MCF 10A (cell line): ENCODE measurements at regions not wholly inside any gene's neighbourhood (a gene's known extent, or its start where the extent isn't known, plus 50 kb on each side); places are given as distances from the start of the nearest gene placed in this dataset.

Source experiments
- BruUV-seq: library from RNA; stranded (reverse); fragments of 400-500 nt; replicated peaks from 2 replicates; lab custom pipeline; 2021; lab: Mats Ljungman, UMichigan
- CTCF ChIA-PET: fragments of 300-600 bp; sonication (Branson Sonifier 250); formaldehyde crosslinking; extraction: SDS; loops from one replicate; lab custom pipeline; 2021; ENCODE audit warnings: antibody characterized with exemption, inconsistent platforms; lab: Yijun Ruan, JAX
- POLR2A ChIA-PET: fragments of 300-600, 350-650 bp; sonication (Branson Sonifier 250); formaldehyde crosslinking; extraction: SDS; loops from one replicate; lab custom pipeline; 2020; ENCODE audit warnings: antibody characterized with exemption, inconsistent platforms; lab: Yijun Ruan, JAX
- DNase-seq: peaks from one replicate; pipeline ENCODE4 v3.0.0-alpha.2; 2018; ENCODE audit not compliant: unreplicated experiment
- H3K27ac Mint-ChIP-seq: one replicate; pipeline ENCODE4 v1.8.0; 2022; ENCODE audit warnings: mild to moderate bottlenecking, low read depth, mixed read lengths; ENCODE audit not compliant: unreplicated experiment
- H3K27me3 Mint-ChIP-seq: one replicate; pipeline ENCODE4 v1.8.0; 2022; ENCODE audit warnings: mixed read lengths; ENCODE audit not compliant: insufficient read depth, unreplicated experiment
- H3K36me3 Mint-ChIP-seq: one replicate; pipeline ENCODE4 v1.8.0; 2022; ENCODE audit warnings: mild to moderate bottlenecking, moderate library complexity, mixed read lengths; ENCODE audit not compliant: insufficient read depth, unreplicated experiment
- H3K4me1 Mint-ChIP-seq: one replicate; pipeline ENCODE4 v1.8.0; 2022; ENCODE audit warnings: mixed read lengths; ENCODE audit not compliant: insufficient read depth, unreplicated experiment
- H3K4me3 Mint-ChIP-seq: one replicate; pipeline ENCODE4 v1.8.0; 2022; ENCODE audit warnings: mild to moderate bottlenecking, moderate library complexity, mixed read lengths; ENCODE audit not compliant: unreplicated experiment
- H3K9me3 Mint-ChIP-seq: one replicate; pipeline ENCODE4 v1.8.0; 2022; ENCODE audit warnings: mixed read lengths; ENCODE audit not compliant: unreplicated experiment
- CTCF ChIP-seq: fragments of 200-600 bp; IDR thresholded peaks from one replicate; pipeline ENCODE4 v1.8.0; 2022; ENCODE audit warnings: antibody characterized with exemption, mild to moderate bottlenecking; ENCODE audit not compliant: unreplicated experiment
- intact Hi-C: fragments of 100-400 bp; cut with micrococcal nuclease; formaldehyde crosslinking; loops from 2 replicates; pipeline ENCODE4 v1.14.1; 2022

GRCh38 chr6:137995371-137995770 is 111.8 kb downstream of the PERP start:
- no peak for TF ChIP-seq CTCF
- intact Hi-C loops = no loop called here
- no peak for DNase-seq
- Mint-ChIP-seq H3K36me3 (no peaks in the 10 kb centered on the region), H3K27ac (no peak overlapping the region), H3K9me3 (no peaks in the 10 kb centered on the region), H3K4me3 (no peak overlapping the region), H3K4me1 (no peaks in the 10 kb centered on the region), H3K27me3 (no peaks in the 10 kb centered on the region)
- POLR2A ChIA-PET = no interaction called here
- BruUV-seq = no TSS peak
- CTCF ChIA-PET = interaction anchor here (1.1 kb wide), 1 partner anchor 9 kb away, joined by 6 read pairs; no protein-coding TSS in a partner anchor

GRCh38 chr6:137998461-137999019 is 108.7 kb downstream of the PERP start:
- Mint-ChIP-seq H3K4me1 (no peaks in the 10 kb centered on the region), H3K36me3 (no peaks in the 10 kb centered on the region), H3K9me3 (no peaks in the 10 kb centered on the region), H3K4me3 (no peak overlapping the region), H3K27me3 (no peaks in the 10 kb centered on the region), H3K27ac (no peak overlapping the region)
- no TSS peak for BruUV-seq
- no peak for DNase-seq
- POLR2A ChIA-PET = no interaction called here
- TF ChIP-seq CTCF = no peak
- CTCF ChIA-PET = interaction anchor here (0.6 kb wide), 1 partner anchor 131 kb away, joined by 3 read pairs; no protein-coding TSS in a partner anchor
- intact Hi-C loops = no loop called here

GRCh38 chr6:137999815-138000214 is 107.4 kb downstream of the PERP start:
- intact Hi-C loops = loop anchor here (10.0 kb wide), 1 partner anchor 415 kb away; no protein-coding TSS in a partner anchor
- ChIA-PET CTCF (interaction anchor here (1.0 to 3.4 kb wide), 4 partner anchors 31 to 521 kb away, joined by 3 to 40 read pairs (median 22); no protein-coding TSS in a partner anchor), POLR2A (interaction anchor here (0.6 to 11.9 kb wide), 4 partner anchors 30 to 358 kb away, joined by 3 to 386 read pairs (median 125); partner anchors contain the start of gene PERP)
- DNase-seq = no peak
- H3K36me3 Mint-ChIP-seq = no peaks in the 10 kb centered on the region
- no peak overlapping the region for H3K27ac Mint-ChIP-seq
- peaks cover 6% of the 10 kb centered on the region for H3K4me1 Mint-ChIP-seq
- no TSS peak for BruUV-seq
- H3K27me3 Mint-ChIP-seq = no peaks in the 10 kb centered on the region
- H3K9me3 Mint-ChIP-seq = no peaks in the 10 kb centered on the region
- no peak overlapping the region for H3K4me3 Mint-ChIP-seq
- TF ChIP-seq CTCF = no peak

GRCh38 chr6:138000941-138001340 is 106.3 kb downstream of the PERP start:
- no peak overlapping the region for H3K4me3 Mint-ChIP-seq
- H3K4me1 Mint-ChIP-seq = peaks cover 8% of the 10 kb centered on the region
- no peak for TF ChIP-seq CTCF
- no peak overlapping the region for H3K27ac Mint-ChIP-seq
- ChIA-PET CTCF (interaction anchor here (0.5 to 3.4 kb wide), 25 partner anchors 9 to 1883 kb away, joined by 3 to 40 read pairs (median 4); partner anchors contain the start of gene TNFAIP3), POLR2A (interaction anchor here (0.7 to 11.9 kb wide), 6 partner anchors 29 to 404 kb away, joined by 3 to 386 read pairs (median 8); partner anchors contain the start of gene PERP)
- H3K36me3 Mint-ChIP-seq = no peaks in the 10 kb centered on the region
- no peak for DNase-seq
- no TSS peak for BruUV-seq
- H3K27me3 Mint-ChIP-seq = no peaks in the 10 kb centered on the region
- H3K9me3 Mint-ChIP-seq = no peaks in the 10 kb centered on the region
- intact Hi-C loops = loop anchor here (1.0 to 10.0 kb wide), 2 partner anchors 108 to 414 kb away; no protein-coding TSS in a partner anchor
